ENCODE measurements at regions not wholly inside any gene's neighbourhood (a gene's known extent, or its start where the extent isn't known, plus 50 kb on each side); places are given as distances from the start of the nearest gene placed in this dataset.

DNA sequence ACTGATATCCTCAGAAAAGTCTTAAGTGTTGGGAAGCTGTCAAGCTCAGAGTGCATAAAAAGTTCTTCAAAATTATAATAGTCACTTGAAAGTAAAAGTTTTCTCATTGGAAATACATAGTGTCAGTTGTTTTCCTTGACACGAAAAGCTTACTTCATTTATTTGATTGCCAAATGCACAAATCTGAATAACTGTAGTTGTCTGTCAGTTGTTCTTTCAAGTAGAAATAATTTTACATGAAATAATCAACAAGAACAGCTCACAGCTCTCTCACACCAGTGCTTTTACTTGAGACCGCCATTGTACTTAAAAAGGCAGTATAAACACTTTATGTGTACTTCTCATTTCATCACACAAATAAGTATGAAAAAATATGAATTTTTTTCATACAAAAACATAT, 163.3 kb upstream of the NXPH2 start:
- no peak overlapping the region for H3K27ac ChIP-seq (replicated peaks in 1 of 4)
- DNase-seq (ENCODE audit: extremely low spot score) = no peak
- H3K9me3 ChIP-seq = no peaks in the 10 kb centered on the region
- TF ChIP-seq POLR2AphosphoS5 (IDR thresholded peaks at IDR 0.05) (no peak), EP300 (IDR thresholded peaks at IDR 0.05) (no peak), POLR2A (IDR thresholded peaks at IDR 0.05; ENCODE audit: low read depth) (no peak)
- TF ChIP-seq, protein P1, sequence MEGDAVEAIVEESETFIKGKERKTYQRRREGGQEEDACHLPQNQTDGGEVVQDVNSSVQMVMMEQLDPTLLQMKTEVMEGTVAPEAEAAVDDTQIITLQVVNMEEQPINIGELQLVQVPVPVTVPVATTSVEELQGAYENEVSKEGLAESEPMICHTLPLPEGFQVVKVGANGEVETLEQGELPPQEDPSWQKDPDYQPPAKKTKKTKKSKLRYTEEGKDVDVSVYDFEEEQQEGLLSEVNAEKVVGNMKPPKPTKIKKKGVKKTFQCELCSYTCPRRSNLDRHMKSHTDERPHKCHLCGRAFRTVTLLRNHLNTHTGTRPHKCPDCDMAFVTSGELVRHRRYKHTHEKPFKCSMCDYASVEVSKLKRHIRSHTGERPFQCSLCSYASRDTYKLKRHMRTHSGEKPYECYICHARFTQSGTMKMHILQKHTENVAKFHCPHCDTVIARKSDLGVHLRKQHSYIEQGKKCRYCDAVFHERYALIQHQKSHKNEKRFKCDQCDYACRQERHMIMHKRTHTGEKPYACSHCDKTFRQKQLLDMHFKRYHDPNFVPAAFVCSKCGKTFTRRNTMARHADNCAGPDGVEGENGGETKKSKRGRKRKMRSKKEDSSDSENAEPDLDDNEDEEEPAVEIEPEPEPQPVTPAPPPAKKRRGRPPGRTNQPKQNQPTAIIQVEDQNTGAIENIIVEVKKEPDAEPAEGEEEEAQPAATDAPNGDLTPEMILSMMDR (IDR thresholded peaks at IDR 0.05) = no peak
- no peak overlapping the region for H3K4me3 ChIP-seq
- WGBS = 89% methylated on average over 2 of the region's 2 CpGs
- H3K4me1 ChIP-seq = peaks cover 0 to 6% (median 4%) of the 10 kb centered on the region in 4 donors
- intact Hi-C loops (cut with DNase I) = no loop called here
- no peaks in the 10 kb centered on the region for H3K27me3 ChIP-seq
- H3K36me3 ChIP-seq = no peaks in the 10 kb centered on the region

DNA sequence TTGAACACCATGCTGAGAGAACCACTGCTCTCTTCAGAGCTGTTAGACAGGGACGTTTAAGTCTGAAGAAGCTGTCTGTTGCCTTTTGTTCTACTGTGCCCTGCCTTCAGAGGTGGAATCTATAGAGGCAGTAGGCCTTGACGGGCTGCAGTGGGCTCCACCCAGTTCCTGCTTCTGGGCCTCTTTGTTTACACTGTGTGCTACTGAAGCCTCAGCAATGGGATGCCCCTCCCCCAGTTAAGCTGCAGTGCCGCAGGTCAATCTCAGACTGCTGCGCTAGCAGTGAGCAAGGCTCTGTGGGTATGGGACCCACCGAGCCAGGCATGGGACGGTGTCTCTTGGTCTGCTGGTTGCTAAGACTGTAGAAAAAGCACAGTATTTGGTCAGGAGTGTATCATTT, 162.3 kb upstream of the NXPH2 start:
- no peak for DNase-seq (ENCODE audit: extremely low spot score)
- TF ChIP-seq, protein P1 (IDR thresholded peaks at IDR 0.05) = no peak
- TF ChIP-seq EP300 (IDR thresholded peaks at IDR 0.05) = no peak
- no peak for TF ChIP-seq POLR2A (IDR thresholded peaks at IDR 0.05; ENCODE audit: low read depth)
- TF ChIP-seq POLR2AphosphoS5 (IDR thresholded peaks at IDR 0.05) = no peak
- Histone ChIP-seq H3K4me3 (no peak overlapping the region), H3K27me3 (no peaks in the 10 kb centered on the region), H3K36me3 (no peaks in the 10 kb centered on the region), H3K9me3 (no peaks in the 10 kb centered on the region), H3K4me1 (no peaks in the 10 kb centered on the region), H3K27ac (replicated peaks in 1 of 4) (no peak overlapping the region)
- whole genome bisulfite sequencing = 48% methylated on average over 5 of the region's 6 CpGs
- intact Hi-C loops (cut with DNase I) = no loop called here

DNA sequence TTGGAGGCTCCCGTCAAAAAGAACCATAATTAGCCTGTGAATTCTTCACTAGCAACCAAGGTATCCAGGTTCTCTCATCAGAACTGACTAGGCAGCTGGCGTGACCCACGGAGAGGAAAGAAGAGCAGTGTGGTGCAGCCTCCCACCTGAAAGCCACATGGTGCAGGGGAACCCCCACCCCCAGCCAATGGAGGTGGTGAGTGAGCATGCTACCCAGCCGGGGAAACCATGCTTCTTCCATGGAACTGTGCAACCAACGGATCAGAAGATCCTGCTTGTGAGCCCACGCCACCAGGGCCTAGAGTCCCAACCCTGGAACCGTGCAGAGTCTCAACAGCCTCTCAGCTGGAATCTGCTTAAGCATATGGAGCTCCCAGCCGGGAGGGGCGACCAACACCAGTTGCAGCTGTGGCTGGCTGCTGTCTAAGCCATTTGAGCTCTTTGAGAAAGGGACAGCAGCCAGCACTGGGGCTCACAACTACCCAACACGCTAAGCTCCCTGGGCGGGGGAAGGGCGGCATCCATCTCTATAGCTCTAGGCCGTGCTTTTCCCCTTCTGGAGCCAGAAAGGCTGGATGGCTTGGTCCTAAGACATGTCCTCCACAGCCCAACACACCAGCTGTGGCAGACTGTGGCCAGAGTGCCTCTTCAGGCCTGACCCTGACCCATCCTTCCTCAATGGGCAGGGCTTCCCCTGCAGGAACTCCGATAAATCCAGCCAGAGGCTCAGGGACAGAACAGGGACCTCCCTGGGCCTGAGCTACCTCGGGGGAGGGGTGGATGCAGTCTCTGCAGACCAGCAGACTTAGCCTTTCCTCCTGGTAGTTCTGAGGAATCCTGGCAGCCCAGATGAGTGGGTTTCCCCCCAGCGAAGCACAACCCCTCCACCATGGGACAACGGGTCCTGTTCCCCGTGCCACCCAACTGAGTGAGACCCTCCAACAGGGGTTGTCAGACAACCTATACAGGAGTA, 151.4 kb upstream of the NXPH2 start:
- no peak for DNase-seq (ENCODE audit: extremely low spot score)
- Histone ChIP-seq H3K27ac (replicated peaks in 1 of 4) (no peak overlapping the region), H3K36me3 (no peaks in the 10 kb centered on the region), H3K9me3 (no peaks in the 10 kb centered on the region), H3K4me1 (no peaks in the 10 kb centered on the region), H3K27me3 (peaks cover 0 to 6% (median 0%) of the 10 kb centered on the region in 4 donors), H3K4me3 (no peak overlapping the region)
- intact Hi-C loops (cut with DNase I) = no loop called here
- TF ChIP-seq POLR2AphosphoS5 (IDR thresholded peaks at IDR 0.05) = no peak
- TF ChIP-seq EP300 (IDR thresholded peaks at IDR 0.05) = no peak
- no peak for TF ChIP-seq POLR2A (IDR thresholded peaks at IDR 0.05; ENCODE audit: low read depth)
- TF ChIP-seq, protein P1 (IDR thresholded peaks at IDR 0.05) = no peak
- 83% methylated on average over 12 of the region's 18 CpGs for WGBS

DNA sequence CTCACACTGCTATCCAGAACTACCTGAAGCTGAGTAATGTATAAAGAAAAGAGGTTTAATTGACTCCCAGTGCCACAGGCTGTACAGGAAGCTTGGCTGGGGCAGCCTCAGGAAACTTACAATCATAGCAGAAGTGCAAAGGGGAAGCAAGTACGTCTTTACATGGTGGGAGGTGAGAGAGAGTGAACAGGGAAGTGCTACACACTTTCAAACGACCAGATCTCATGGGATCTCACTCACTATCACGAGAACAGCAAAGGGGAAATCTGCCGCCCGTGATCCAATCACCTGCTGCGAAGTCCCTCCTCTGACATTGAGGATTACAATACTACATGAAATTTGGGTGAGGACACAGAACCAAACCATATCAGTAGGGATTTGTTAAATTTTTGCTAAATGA, 150.4 kb upstream of the NXPH2 start:
- DNase-seq (ENCODE audit: extremely low spot score) = no peak
- WGBS = 79% methylated on average over 6 of the region's 6 CpGs
- Histone ChIP-seq H3K27ac (replicated peaks in 1 of 4) (no peak overlapping the region), H3K27me3 (peaks cover 0 to 6% (median 0%) of the 10 kb centered on the region in 4 donors), H3K4me3 (no peak overlapping the region), H3K4me1 (no peaks in the 10 kb centered on the region), H3K9me3 (no peaks in the 10 kb centered on the region), H3K36me3 (no peaks in the 10 kb centered on the region)
- TF ChIP-seq EP300 (IDR thresholded peaks at IDR 0.05) = no peak
- no peak for TF ChIP-seq POLR2A (IDR thresholded peaks at IDR 0.05; ENCODE audit: low read depth)
- no peak for TF ChIP-seq POLR2AphosphoS5 (IDR thresholded peaks at IDR 0.05)
- intact Hi-C loops (cut with DNase I) = no loop called here

DNA sequence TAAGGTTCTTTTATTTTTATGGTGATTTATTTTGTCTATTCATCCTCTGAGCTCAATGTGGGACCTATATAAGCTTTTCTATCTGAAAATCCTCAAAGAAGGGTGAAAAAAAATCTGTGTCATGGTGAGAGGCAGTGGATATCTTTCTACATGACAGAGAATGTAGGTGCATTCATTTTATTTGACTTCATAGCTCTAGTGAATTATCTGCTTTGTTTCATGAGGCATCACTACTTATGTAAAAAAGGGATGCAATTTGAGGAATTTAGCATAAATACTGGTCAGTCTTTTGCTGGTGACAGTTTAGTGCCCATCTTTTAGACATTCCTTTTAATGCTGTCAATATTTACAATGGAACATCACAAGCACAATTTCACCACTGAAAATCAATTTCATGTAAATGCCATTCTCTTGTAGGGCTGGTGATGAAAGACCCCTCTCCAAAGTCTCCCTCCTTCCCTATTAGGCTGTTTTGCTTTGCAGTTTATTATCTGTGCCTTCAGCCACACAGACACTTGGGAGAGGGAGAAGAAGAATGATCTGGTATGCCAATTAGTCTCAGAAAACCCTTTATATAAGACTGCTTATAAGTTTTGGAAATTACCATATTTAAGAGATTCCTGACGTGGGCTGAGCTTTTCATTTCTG, 148.3 kb upstream of the NXPH2 start:
- H3K4me1 ChIP-seq = no peaks in the 10 kb centered on the region
- H3K4me3 ChIP-seq = no peak overlapping the region
- peaks cover 0 to 6% (median 0%) of the 10 kb centered on the region in 4 donors for H3K27me3 ChIP-seq
- 73% methylated on average over 1 of the region's 1 CpG for WGBS
- H3K27ac ChIP-seq (replicated peaks in 1 of 4) = no peak overlapping the region
- no peaks in the 10 kb centered on the region for H3K36me3 ChIP-seq
- no peak for DNase-seq (ENCODE audit: extremely low spot score)
- intact Hi-C loops (cut with DNase I) = no loop called here
- H3K9me3 ChIP-seq = no peaks in the 10 kb centered on the region
- TF ChIP-seq EP300 (IDR thresholded peaks at IDR 0.05) = no peak
- TF ChIP-seq, protein P1 (IDR thresholded peaks at IDR 0.05) = no peak
- no peak for TF ChIP-seq POLR2A (IDR thresholded peaks at IDR 0.05; ENCODE audit: low read depth)
- TF ChIP-seq POLR2AphosphoS5 (IDR thresholded peaks at IDR 0.05) = no peak

Measured in esophagus muscularis mucosa (tissue), 4 donors.